ENCODE measurements at regions not wholly inside any gene's neighbourhood (a gene's known extent, or its start where the extent isn't known, plus 50 kb on each side); places are given as distances from the start of the nearest gene placed in this dataset.

DNA sequence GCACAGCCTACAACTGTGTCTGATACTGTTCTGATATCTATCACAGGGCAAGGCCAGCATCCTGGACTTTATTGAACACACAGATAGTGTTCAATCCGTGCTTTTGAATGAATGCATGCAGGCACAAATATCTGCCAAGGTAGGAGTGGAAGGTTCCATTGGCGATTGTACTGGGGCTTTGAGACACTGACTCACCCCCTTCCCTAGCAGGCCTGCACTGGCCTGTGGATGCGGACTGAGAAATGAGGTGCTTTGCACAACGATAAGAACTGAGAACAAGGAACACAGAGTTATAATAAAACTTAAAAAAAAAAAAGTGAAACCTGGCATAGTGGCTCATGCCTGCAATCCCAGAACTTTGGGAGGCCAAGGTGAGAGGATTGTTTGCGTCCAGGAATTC lies 62.4 kb upstream of the NGF start:
- TF ChIP-seq CTCF (IDR thresholded peaks at IDR 0.05; ENCODE audit: low read depth, low read length) (no peak), EZH2phosphoT487 (IDR thresholded peaks at IDR 0.05; ENCODE audit: low read depth) (no peak)
